HEK293 (cell line): ENCODE measurements at regions not wholly inside any gene's neighbourhood (a gene's known extent, or its start where the extent isn't known, plus 50 kb on each side); places are given as distances from the start of the nearest gene placed in this dataset.

Experiments
- CTCF ChIA-PET: fragments of 350-600 bp; formaldehyde crosslinking; extraction: SDS; loops from one replicate; lab custom pipeline; 2021; ENCODE audit warnings: antibody characterized with exemption; lab: Yijun Ruan, JAX
- POLR2A ChIA-PET: fragments of 300-600 bp; formaldehyde crosslinking; extraction: SDS; loops from one replicate; lab custom pipeline; 2020; ENCODE audit warnings: antibody characterized with exemption, inconsistent platforms; lab: Yijun Ruan, JAX
- H3K27ac ChIP-seq: fragments of 200-500 bp; sonication (Bioruptor generic); 2 replicates; pipeline ENCODE4 v1.5.1; 2014; ENCODE audit warnings: low read depth, low read length, control low read depth, inconsistent platforms; ENCODE audit errors: extremely low read depth
- H3K36me3 ChIP-seq, 2 experiments: fragments of 200-500 bp in 1 of 2; sonication (Bioruptor generic) in 1 of 2; 1 replicate in 1 of 2; 2 replicates in 1 of 2; pipeline ENCODE4 v1.5.1; 2014 to 2017; ENCODE audit warnings: inconsistent platforms in 2 of 2, low read length in 2 of 2; ENCODE audit not compliant: control insufficient read depth in 2 of 2, insufficient read depth in 1 of 2
- H3K4me1 ChIP-seq: fragments of 200-500 bp; sonication (Bioruptor generic); 2 replicates; pipeline ENCODE4 v1.5.1; 2014; ENCODE audit warnings: mild to moderate bottlenecking, low read length, inconsistent platforms; ENCODE audit not compliant: control insufficient read depth, insufficient read depth
- H3K4me3 ChIP-seq: 2 replicates; pipeline ENCODE4 v1.5.1; 2011; ENCODE audit warnings: low read depth, mild to moderate bottlenecking, control low read depth, low read length, moderate library complexity
- H3K9me3 ChIP-seq: fragments of 200-500 bp; sonication (Bioruptor generic); 2 replicates; pipeline ENCODE4 v1.5.1; 2014; ENCODE audit warnings: low read depth, low read length, inconsistent platforms; ENCODE audit not compliant: control insufficient read depth, insufficient read depth
- AEBP2 ChIP-seq: fragments of 450-650 bp; formaldehyde crosslinking; IDR thresholded peaks from 2 replicates; pipeline ENCODE4 v1.5.1; 2016; ENCODE audit warnings: missing biosample characterization, missing genetic modification characterization, borderline replicate concordance
- BCL6B ChIP-seq: fragments of 450-650 bp; formaldehyde crosslinking; IDR thresholded peaks from 2 replicates; pipeline ENCODE4 v1.5.1; 2017; ENCODE audit warnings: missing biosample characterization, missing genetic modification characterization
- PRDM2 ChIP-seq: fragments of 450-650 bp; formaldehyde crosslinking; IDR thresholded peaks from 2 replicates; pipeline ENCODE4 v1.5.1; 2016; ENCODE audit warnings: missing biosample characterization, missing genetic modification characterization, borderline replicate concordance
- PRDM6 ChIP-seq: fragments of 450-650 bp; formaldehyde crosslinking; IDR thresholded peaks from 2 replicates; pipeline ENCODE4 v1.5.1; 2017; ENCODE audit warnings: missing biosample characterization, missing genetic modification characterization
- TSHZ1 ChIP-seq: fragments of 450-650 bp; formaldehyde crosslinking; IDR thresholded peaks from 2 replicates; pipeline ENCODE4 v1.5.1; 2016; ENCODE audit warnings: missing biosample characterization, missing genetic modification characterization, borderline replicate concordance
- ZNF184 ChIP-seq: fragments of 450-650 bp; IDR thresholded peaks from 2 replicates; pipeline ENCODE4 v1.5.1; 2018; ENCODE audit warnings: missing biosample characterization, mild to moderate bottlenecking, missing genetic modification characterization
- ZNF24 ChIP-seq: fragments of 450-650 bp; formaldehyde crosslinking; IDR thresholded peaks from 2 replicates; pipeline ENCODE4 v1.5.1; 2016; ENCODE audit warnings: missing biosample characterization, missing genetic modification characterization
- ZNF426 ChIP-seq: fragments of 450-650 bp; formaldehyde crosslinking; IDR thresholded peaks from 2 replicates; pipeline ENCODE4 v1.5.1; 2017; ENCODE audit warnings: missing biosample characterization, missing genetic modification characterization, mild to moderate bottlenecking, inconsistent platforms, moderate library complexity
- ZNF433 ChIP-seq: fragments of 450-650 bp; formaldehyde crosslinking; IDR thresholded peaks from 2 replicates; pipeline ENCODE4 v1.5.1; 2016; ENCODE audit warnings: missing biosample characterization, missing genetic modification characterization, low read depth
- ZNF521 ChIP-seq: fragments of 450-650 bp; formaldehyde crosslinking; IDR thresholded peaks from 2 replicates; pipeline ENCODE4 v1.5.1; 2017; ENCODE audit warnings: missing biosample characterization, mild to moderate bottlenecking, missing genetic modification characterization
- ZNF580 ChIP-seq: fragments of 450-650 bp; formaldehyde crosslinking; IDR thresholded peaks from 2 replicates; pipeline ENCODE4 v1.5.1; 2016; ENCODE audit warnings: missing biosample characterization, missing genetic modification characterization
- ZNF677 ChIP-seq: fragments of 450-650 bp; IDR thresholded peaks from 2 replicates; pipeline ENCODE4 v1.5.0; 2018; ENCODE audit warnings: missing biosample characterization, mild to moderate bottlenecking, missing genetic modification characterization, moderate library complexity
- ZSCAN18 ChIP-seq: fragments of 450-650 bp; formaldehyde crosslinking; IDR thresholded peaks from 2 replicates; pipeline ENCODE4 v1.5.1; 2016; ENCODE audit warnings: missing biosample characterization, missing genetic modification characterization

GRCh38 chr4:45292844-45293243 lies 566.5 kb upstream of the GNPDA2 start:
- Histone ChIP-seq H3K4me1 (no peaks in the 10 kb centered on the region), H3K27ac (no peak overlapping the region), H3K4me3 (no peak overlapping the region), H3K36me3 (no peaks in the 10 kb centered on the region), H3K9me3 (no peaks in the 10 kb centered on the region)
- CTCF ChIA-PET = no interaction called here
- POLR2A ChIA-PET = no interaction called here
- no peak for TF ChIP-seq PRDM6 (tag by site-specific recombination)
- no peak for TF ChIP-seq AEBP2
- TF ChIP-seq ZNF184 (tag by site-specific recombination) = no peak
- no peak for TF ChIP-seq ZNF24 (tag by site-specific recombination)
- no peak for TF ChIP-seq ZNF433
- TF ChIP-seq BCL6B (tag by site-specific recombination) = no peak
- no peak for TF ChIP-seq ZNF580 (tag by site-specific recombination)
- TF ChIP-seq TSHZ1 = no peak
- no peak for TF ChIP-seq ZNF426 (tag by site-specific recombination)
- TF ChIP-seq PRDM2 (tag by site-specific recombination) = no peak
- no peak for TF ChIP-seq ZNF677 (tag by site-specific recombination)
- no peak for TF ChIP-seq ZSCAN18
- TF ChIP-seq ZNF521 = no peak
